ENCODE measurements at regions not wholly inside any gene's neighbourhood (a gene's known extent, or its start where the extent isn't known, plus 50 kb on each side); places are given as distances from the start of the nearest gene placed in this dataset.
"Not testable (repeated sequence)": the region's sequence is repeated elsewhere in the genome, so short reads cannot be mapped to it uniquely, and the experiment has no call there.

GRCh38 chr3:8436661-8437287 lies 64.8 kb upstream of the LMCD1 start:
- 84% methylated on average over 8 of the region's 8 CpGs for WGBS (ENCODE audit: insufficient coverage)
- no peaks in the 10 kb centered on the region for H3K27me3 ChIP-seq (replicated peaks in 2 of 5; ENCODE audit: control insufficient read depth in 4 of 5, insufficient read depth in 5 of 5, low read length in 4 of 5)
- DNase-seq = no peak
- no peaks in the 10 kb centered on the region for H3K4me1 ChIP-seq (ENCODE audit: control extremely low read depth in 1 of 4, control insufficient read depth in 4 of 4, insufficient read depth in 4 of 4, low read length in 3 of 4)
- no peak overlapping the region for H3K27ac ChIP-seq (ENCODE audit: insufficient read depth in 1 of 2, low read depth in 1 of 2, low read length in 2 of 2, poor library complexity in 1 of 2, severe bottlenecking in 2 of 2)
- no peak overlapping the region for H3K4me3 ChIP-seq (ENCODE audit: control insufficient read depth in 1 of 7, extremely low read depth in 1 of 7, insufficient read depth in 4 of 7, low read depth in 2 of 7, low read length in 6 of 7)
- POLR2A ChIA-PET = no interaction called here
- no peaks in the 10 kb centered on the region for H3K36me3 ChIP-seq (ENCODE audit: control insufficient read depth in 4 of 4, insufficient read depth in 4 of 4, low read length in 3 of 4)
- CTCF ChIA-PET = interaction anchor here (1.5 kb wide), 1 partner anchor 22 kb away, joined by 3 read pairs; no protein-coding TSS in a partner anchor
- H3K9me3 ChIP-seq (ENCODE audit: control extremely low read depth in 1 of 5, control insufficient read depth in 4 of 5, insufficient read depth in 2 of 5, low read depth in 1 of 5, low read length in 4 of 5) = no peaks in the 10 kb centered on the region

- POLR2A ChIA-PET = no interaction called here
- Histone ChIP-seq H3K4me3 (ENCODE audit: control insufficient read depth in 1 of 7, extremely low read depth in 1 of 7, insufficient read depth in 4 of 7, low read depth in 2 of 7, low read length in 6 of 7) (no peak overlapping the region), H3K36me3 (ENCODE audit: control insufficient read depth in 4 of 4, insufficient read depth in 4 of 4, low read length in 3 of 4) (no peaks in the 10 kb centered on the region), H3K9me3 (ENCODE audit: control extremely low read depth in 1 of 5, control insufficient read depth in 4 of 5, insufficient read depth in 2 of 5, low read depth in 1 of 5, low read length in 4 of 5) (no peaks in the 10 kb centered on the region), H3K4me1 (ENCODE audit: control extremely low read depth in 1 of 4, control insufficient read depth in 4 of 4, insufficient read depth in 4 of 4, low read length in 3 of 4) (no peaks in the 10 kb centered on the region), H3K27me3 (replicated peaks in 2 of 5; ENCODE audit: control insufficient read depth in 4 of 5, insufficient read depth in 5 of 5, low read length in 4 of 5) (no peaks in the 10 kb centered on the region), H3K27ac (ENCODE audit: insufficient read depth in 1 of 2, low read depth in 1 of 2, low read length in 2 of 2, poor library complexity in 1 of 2, severe bottlenecking in 2 of 2) (no peak overlapping the region)
- 90% methylated on average over 4 of the region's 7 CpGs for WGBS (ENCODE audit: insufficient coverage)
- CTCF ChIA-PET = no interaction called here
- no peak for DNase-seq
Observed at GRCh38 chr3:8438507-8439079, 63.0 kb upstream of the LMCD1 start.

GRCh38 chr3:8440142-8440541 lies 61.5 kb upstream of the LMCD1 start:
- H3K9me3 ChIP-seq (ENCODE audit: control extremely low read depth in 1 of 5, control insufficient read depth in 4 of 5, insufficient read depth in 2 of 5, low read depth in 1 of 5, low read length in 4 of 5); H3K4me3 ChIP-seq (ENCODE audit: control insufficient read depth in 1 of 7, extremely low read depth in 1 of 7, insufficient read depth in 4 of 7, low read depth in 2 of 7, low read length in 6 of 7); CTCF ChIA-PET; DNase-seq; H3K27me3 ChIP-seq (replicated peaks in 2 of 5; ENCODE audit: control insufficient read depth in 4 of 5, insufficient read depth in 5 of 5, low read length in 4 of 5); POLR2A ChIA-PET; H3K27ac ChIP-seq (ENCODE audit: insufficient read depth in 1 of 2, low read depth in 1 of 2, low read length in 2 of 2, poor library complexity in 1 of 2, severe bottlenecking in 2 of 2); H3K36me3 ChIP-seq (ENCODE audit: control insufficient read depth in 4 of 4, insufficient read depth in 4 of 4, low read length in 3 of 4): not testable (repeated sequence)
- H3K4me1 ChIP-seq (ENCODE audit: control extremely low read depth in 1 of 4, control insufficient read depth in 4 of 4, insufficient read depth in 4 of 4, low read length in 3 of 4) = peaks cover 0 to 11% (median 9%) of the 10 kb centered on the region in 4 experiments
- 94% methylated on average over 11 of the region's 30 CpGs for WGBS (ENCODE audit: insufficient coverage)

GRCh38 chr3:8441969-8442559 lies 59.6 kb upstream of the LMCD1 start:
- peak in 1 of 3 donors; percentile 21 for DNase-seq
- no peak overlapping the region for H3K4me3 ChIP-seq (ENCODE audit: control insufficient read depth in 1 of 7, extremely low read depth in 1 of 7, insufficient read depth in 4 of 7, low read depth in 2 of 7, low read length in 6 of 7)
- no peak overlapping the region for H3K27ac ChIP-seq (ENCODE audit: insufficient read depth in 1 of 2, low read depth in 1 of 2, low read length in 2 of 2, poor library complexity in 1 of 2, severe bottlenecking in 2 of 2)
- peaks cover 0 to 11% (median 9%) of the 10 kb centered on the region in 4 experiments for H3K4me1 ChIP-seq (ENCODE audit: control extremely low read depth in 1 of 4, control insufficient read depth in 4 of 4, insufficient read depth in 4 of 4, low read length in 3 of 4)
- no peaks in the 10 kb centered on the region for H3K27me3 ChIP-seq (replicated peaks in 2 of 5; ENCODE audit: control insufficient read depth in 4 of 5, insufficient read depth in 5 of 5, low read length in 4 of 5)
- H3K9me3 ChIP-seq (ENCODE audit: control extremely low read depth in 1 of 5, control insufficient read depth in 4 of 5, insufficient read depth in 2 of 5, low read depth in 1 of 5, low read length in 4 of 5) = no peaks in the 10 kb centered on the region
- WGBS (ENCODE audit: insufficient coverage) = 74% methylated on average over 5 of the region's 8 CpGs
- H3K36me3 ChIP-seq (ENCODE audit: control insufficient read depth in 4 of 4, insufficient read depth in 4 of 4, low read length in 3 of 4) = no peaks in the 10 kb centered on the region
- ChIA-PET POLR2A (no interaction called here), CTCF (interaction anchor here (0.9 to 2.6 kb wide), 11 partner anchors 10 to 221 kb away, joined by 3 to 10 read pairs (median 4); no protein-coding TSS in a partner anchor)

DNA sequence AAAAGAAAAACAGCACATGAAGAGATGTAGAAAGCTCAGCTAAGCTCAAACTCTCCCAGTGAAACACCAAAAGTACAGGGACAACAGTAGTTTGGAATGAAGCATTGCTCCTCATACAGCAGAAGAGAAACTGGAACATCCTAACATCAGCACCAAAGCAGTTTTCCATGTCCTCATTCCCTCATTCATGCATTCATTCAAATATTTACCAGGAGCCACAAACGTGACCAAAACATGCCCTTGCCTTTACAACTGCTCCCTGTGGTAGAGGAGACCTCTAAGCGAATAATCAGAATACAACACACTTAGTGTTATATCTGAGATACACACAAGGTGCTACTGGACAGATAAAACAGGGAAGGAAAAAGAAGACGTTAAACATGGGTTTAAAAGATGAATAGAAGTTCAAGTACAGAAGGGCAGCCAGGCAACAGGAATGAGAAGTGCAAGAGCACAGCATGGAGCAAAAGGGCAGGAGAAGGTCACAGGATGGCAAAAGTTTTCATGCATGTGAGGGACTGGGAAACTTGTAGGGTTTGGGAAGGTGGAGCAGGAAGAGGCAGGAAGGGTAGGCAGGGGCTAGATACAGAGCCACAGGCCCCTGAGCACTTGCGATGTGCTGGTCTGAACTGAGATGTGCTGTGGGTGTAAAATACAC lies 58.5 kb upstream of the LMCD1 start:
- H3K27ac ChIP-seq (ENCODE audit: insufficient read depth in 1 of 2, low read depth in 1 of 2, low read length in 2 of 2, poor library complexity in 1 of 2, severe bottlenecking in 2 of 2) = no peak overlapping the region
- ChIA-PET CTCF (interaction anchor here (1.0 to 2.6 kb wide), 8 partner anchors 10 to 179 kb away, joined by 4 to 10 read pairs (median 4); no protein-coding TSS in a partner anchor), POLR2A (no interaction called here)

GRCh38 chr3:8443829-8444791 lies 57.5 kb upstream of the LMCD1 start:
- Histone ChIP-seq H3K9me3 (ENCODE audit: control extremely low read depth in 1 of 5, control insufficient read depth in 4 of 5, insufficient read depth in 2 of 5, low read depth in 1 of 5, low read length in 4 of 5) (no peaks in the 10 kb centered on the region), H3K27ac (ENCODE audit: insufficient read depth in 1 of 2, low read depth in 1 of 2, low read length in 2 of 2, poor library complexity in 1 of 2, severe bottlenecking in 2 of 2) (peak overlapping the region in 1 of 2 experiments; percentile 11), H3K4me1 (ENCODE audit: control extremely low read depth in 1 of 4, control insufficient read depth in 4 of 4, insufficient read depth in 4 of 4, low read length in 3 of 4) (peaks cover 0 to 11% (median 9%) of the 10 kb centered on the region in 4 experiments), H3K36me3 (ENCODE audit: control insufficient read depth in 4 of 4, insufficient read depth in 4 of 4, low read length in 3 of 4) (no peaks in the 10 kb centered on the region), H3K4me3 (ENCODE audit: control insufficient read depth in 1 of 7, extremely low read depth in 1 of 7, insufficient read depth in 4 of 7, low read depth in 2 of 7, low read length in 6 of 7) (peak overlapping the region in 4 of 7 experiments; percentile 13 to 62 (median 29)), H3K27me3 (replicated peaks in 2 of 5; ENCODE audit: control insufficient read depth in 4 of 5, insufficient read depth in 5 of 5, low read length in 4 of 5) (no peaks in the 10 kb centered on the region)
- CTCF ChIA-PET = interaction anchor here (1.2 to 2.6 kb wide), 6 partner anchors 9 to 178 kb away, joined by 4 to 10 read pairs (median 4); no protein-coding TSS in a partner anchor
- WGBS (ENCODE audit: insufficient coverage) = 14% methylated on average over 11 of the region's 15 CpGs
- DNase-seq = peak; percentile 22 to 60 (median 54)
- POLR2A ChIA-PET = no interaction called here

More for the DNA sequence above, 58.5 kb upstream of the LMCD1 start:
- no peaks in the 10 kb centered on the region for H3K36me3 ChIP-seq (ENCODE audit: control insufficient read depth in 4 of 4, insufficient read depth in 4 of 4, low read length in 3 of 4)
- peaks cover 0 to 11% (median 9%) of the 10 kb centered on the region in 4 experiments for H3K4me1 ChIP-seq (ENCODE audit: control extremely low read depth in 1 of 4, control insufficient read depth in 4 of 4, insufficient read depth in 4 of 4, low read length in 3 of 4)
- H3K27me3 ChIP-seq (replicated peaks in 2 of 5; ENCODE audit: control insufficient read depth in 4 of 5, insufficient read depth in 5 of 5, low read length in 4 of 5) = no peaks in the 10 kb centered on the region
- 50% methylated on average over 1 of the region's 4 CpGs for WGBS (ENCODE audit: insufficient coverage)
- H3K4me3 ChIP-seq (ENCODE audit: control insufficient read depth in 1 of 7, extremely low read depth in 1 of 7, insufficient read depth in 4 of 7, low read depth in 2 of 7, low read length in 6 of 7) = no peak overlapping the region
- DNase-seq = peak; percentile 8 to 49 (median 13)
- H3K9me3 ChIP-seq (ENCODE audit: control extremely low read depth in 1 of 5, control insufficient read depth in 4 of 5, insufficient read depth in 2 of 5, low read depth in 1 of 5, low read length in 4 of 5) = no peaks in the 10 kb centered on the region
